HepG2 (cell line): ENCODE measurements at regions not wholly inside any gene's neighbourhood (a gene's known extent, or its start where the extent isn't known, plus 50 kb on each side); places are given as distances from the start of the nearest gene placed in this dataset.

ENCODE experiments used
- ATAC-seq: fragments of 200-7000 bp; cut with Tn5 transposase; 3 replicates; pipeline ENCODE4 v1.9.1; 2020; ENCODE audit warnings: mild to moderate bottlenecking, moderate library complexity
- BruUV-seq: library from RNA; stranded (reverse); fragments of 400-500 nt; replicated peaks from 2 replicates; lab custom pipeline; 2021; lab: Mats Ljungman, UMichigan
- CTCF ChIA-PET: fragments of 300-600 bp; formaldehyde crosslinking; extraction: SDS; loops from one replicate; lab custom pipeline; 2021; ENCODE audit warnings: low total read pairs, inconsistent platforms, low intra/inter-chr PET ratio; lab: Yijun Ruan, JAX
- POLR2A ChIA-PET: fragments of 350-600 bp; sonication (Branson Sonifier 250); formaldehyde crosslinking; loops from one replicate; lab custom pipeline; 2020; ENCODE audit warnings: antibody characterized with exemption, inconsistent platforms; lab: Yijun Ruan, JAX
- DNase-seq: peaks from one replicate; pipeline ENCODE4 v3.0.0-alpha.2; 2015; ENCODE audit warnings: low spot score
- FAIRE-seq: peaks from 3 replicates; lab custom pipeline; 2011; peaks lifted over from hg19 to GRCh38; lab: Jason Lieb, UNC
- H2AFZ ChIP-seq: one replicate; pipeline ENCODE4 v1.6.1; 2011; ENCODE audit warnings: low read length, inconsistent platforms
- H3K27ac ChIP-seq: fragments of 300-600 bp; 3 replicates; pipeline ENCODE4 v1.8.0; 2011; ENCODE audit warnings: mixed run types, mild to moderate bottlenecking, mixed read lengths, low read length, inconsistent platforms; ENCODE audit not compliant: insufficient read depth; ENCODE audit errors: extremely low read length
- H3K27me3 ChIP-seq, 2 experiments: fragments of 200-600 bp in 1 of 2; 2 replicates in 1 of 2; 3 replicates in 1 of 2; pipeline versions ENCODE4 v1.6.0 to v1.8.0; 2011; ENCODE audit warnings: low read length in 2 of 2, mild to moderate bottlenecking in 2 of 2, moderate library complexity in 2 of 2, inconsistent platforms in 1 of 2; ENCODE audit not compliant: insufficient read depth in 2 of 2, control insufficient read depth in 1 of 2
- H3K36me3 ChIP-seq, 2 experiments: fragments of 200-600 bp in 1 of 2; replicated peaks in 1 of 2; 2 replicates in 1 of 2; 3 replicates in 1 of 2; pipeline versions ENCODE4 v1.5.1 to v1.8.0; 2011; ENCODE audit warnings: low read length in 2 of 2, inconsistent platforms in 1 of 2; ENCODE audit not compliant: insufficient read depth in 2 of 2, control insufficient read depth in 1 of 2
- H3K4me1 ChIP-seq: 2 replicates; pipeline ENCODE4 v1.5.1; 2012; ENCODE audit warnings: low read length, inconsistent platforms; ENCODE audit not compliant: insufficient read depth
- H3K4me2 ChIP-seq: 2 replicates; pipeline ENCODE4 v1.6.0; 2011; ENCODE audit warnings: low read depth, low read length, inconsistent platforms
- H3K4me3 ChIP-seq, 3 experiments: fragments of 200-600 bp in 1 of 3; sonication (generic), shearing (Covaris generic) in 1 of 3; replicated peaks in 1 of 3; 2 replicates each; pipeline ENCODE4 v1.5.1; 2011 to 2016; ENCODE audit warnings: low read length in 3 of 3, inconsistent platforms in 2 of 3, low read depth in 2 of 3, mild to moderate bottlenecking in 2 of 3, control low read depth in 1 of 3, mixed read lengths in 1 of 3; ENCODE audit not compliant: insufficient read depth in 1 of 3
- H3K79me2 ChIP-seq: one replicate; pipeline ENCODE4 v1.6.1; 2011; ENCODE audit warnings: low read length, inconsistent platforms; ENCODE audit not compliant: insufficient read depth
- H3K9ac ChIP-seq: 2 replicates; pipeline ENCODE4 v1.6.0; 2011; ENCODE audit warnings: mild to moderate bottlenecking, low read depth, low read length, inconsistent platforms; ENCODE audit not compliant: insufficient read depth
- H3K9me3 ChIP-seq: 2 replicates; pipeline ENCODE4 v1.5.1; 2012; ENCODE audit warnings: mild to moderate bottlenecking, low read length
- H4K20me1 ChIP-seq: 2 replicates; pipeline ENCODE4 v1.6.0; 2011; ENCODE audit warnings: inconsistent platforms, mild to moderate bottlenecking, low read length, moderate library complexity; ENCODE audit not compliant: insufficient read depth
- MED13 ChIP-seq: sonication (generic); formaldehyde crosslinking; IDR thresholded peaks from 2 replicates; pipeline ENCODE4 v1.5.0; 2020; ENCODE audit warnings: missing genetic modification reagents
- POLR2AphosphoS5 ChIP-seq: IDR thresholded peaks from 2 replicates; pipeline ENCODE4 v1.6.1; 2012; ENCODE audit warnings: low read depth, low read length
- RXRB ChIP-seq: IDR thresholded peaks from 2 replicates; pipeline ENCODE4 v1.6.1; 2016; ENCODE audit warnings: borderline replicate concordance, missing genetic modification reagents, missing compliant biosample characterization
- SRSF1 ChIP-seq: fragments of 200-400 bp; formaldehyde crosslinking; optimal IDR thresholded peaks from 2 replicates; pipeline ENCODE3; 2017; ENCODE audit warnings: mild to moderate bottlenecking, low read depth, low read length, moderate library complexity
- TAF15 ChIP-seq: fragments of 200-400 bp; formaldehyde crosslinking; IDR thresholded peaks from one replicate; pipeline ENCODE4 v1.6.1; 2018; ENCODE audit warnings: mild to moderate bottlenecking, low read depth, low read length; ENCODE audit not compliant: poor library complexity, severe bottlenecking
- ZNF136 ChIP-seq: sonication (generic); formaldehyde crosslinking; IDR thresholded peaks from 2 replicates; pipeline ENCODE4 v1.8.1; 2022; ENCODE audit warnings: low read depth, mild to moderate bottlenecking, moderate library complexity, missing genetic modification reagents
- ZNF333 ChIP-seq: sonication (generic); formaldehyde crosslinking; IDR thresholded peaks from 2 replicates; pipeline ENCODE4 v1.4.0; 2020; ENCODE audit warnings: mild to moderate bottlenecking, missing genetic modification reagents, borderline replicate concordance
- ZNF33A ChIP-seq: sonication (generic); formaldehyde crosslinking; IDR thresholded peaks from 2 replicates; pipeline ENCODE4 v1.5.1; 2020; ENCODE audit warnings: missing genetic modification reagents, mild to moderate bottlenecking, moderate library complexity, borderline replicate concordance
- ZNF605 ChIP-seq: sonication (generic); formaldehyde crosslinking; IDR thresholded peaks from 2 replicates; pipeline ENCODE4 v1.8.0; 2022; ENCODE audit warnings: mild to moderate bottlenecking, missing genetic modification reagents
- WGBS: methylation state at CpG from one replicate; pipeline ENCODE4 v1.1.6; 2017; ENCODE audit warnings: low lambda C conversion rate; 5-methylcytosine and 5-hydroxymethylcytosine counted together
- in situ Hi-C: cut with HindIII; loops from 2 replicates; pipeline ENCODE4 v1.10.0; 2017; ENCODE audit warnings: low pct_unique_long_range_greater_than_20kb; ENCODE audit not compliant: extremely low pct_ligation_motif_present
- intact Hi-C: fragments of 100-400 bp; cut with micrococcal nuclease; formaldehyde crosslinking; loops from one replicate; pipeline ENCODE4 v1.10.0; 2022; ENCODE audit not compliant: unreplicated experiment
- TF ChIP-seq, protein P1 (sequence below): sonication (generic); formaldehyde crosslinking; conservative IDR thresholded peaks from 2 replicates; pipeline ENCODE4 v1.8.1; 2023; ENCODE audit warnings: missing genetic modification reagents

DNA sequence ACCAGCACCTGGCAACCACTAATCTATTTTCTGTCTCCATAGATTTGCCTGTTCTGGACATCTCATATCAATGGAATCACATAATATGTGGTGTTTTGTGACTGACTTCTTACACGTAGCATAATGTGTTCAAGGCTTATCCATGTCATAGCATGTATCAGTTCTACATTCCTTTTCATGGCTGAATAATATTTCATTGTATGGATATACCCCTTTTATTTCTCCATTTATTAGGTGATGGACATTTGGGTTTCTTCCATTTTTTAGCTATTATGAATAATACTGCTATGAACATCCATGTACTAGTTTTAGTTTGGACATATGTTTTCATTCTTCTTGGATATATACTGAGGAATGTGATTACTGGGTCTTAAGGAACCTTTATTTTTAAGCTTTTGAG is 78.0 kb upstream of the OLIG2 start:
- 0% methylated on average over 1 of the region's 1 CpG for WGBS
- H3K9ac ChIP-seq: no peak overlapping the region
- ChIA-PET POLR2A (no interaction called here), CTCF (no interaction called here)
- DNase-seq (no peak), FAIRE-seq (no peak)
- no peaks in the 10 kb centered on the region for H3K36me3 ChIP-seq
- no peaks in the 10 kb centered on the region for H3K4me1 ChIP-seq
- intact Hi-C loops: no loop called here
- no peak overlapping the region for H3K4me2 ChIP-seq
- H3K27ac ChIP-seq: no peak overlapping the region
- no peak overlapping the region for H2AFZ ChIP-seq
- no peak overlapping the region for H3K4me3 ChIP-seq
- H3K9me3 ChIP-seq: no peaks in the 10 kb centered on the region
- no TSS peak for BruUV-seq
- no peaks in the 10 kb centered on the region for H3K79me2 ChIP-seq
- H3K27me3 ChIP-seq: peaks cover 3 to 26% of the 10 kb centered on the region in 2 experiments; a peak in 3 of 5 replicates
- in situ Hi-C loops: no loop called here
- TF ChIP-seq TAF15: no peak
- no peak for TF ChIP-seq SRSF1
- no peak for TF ChIP-seq ZNF136 (CRISPR knock-in tag)
- TF ChIP-seq POLR2AphosphoS5: no peak
- TF ChIP-seq ZNF33A (CRISPR knock-in tag): no peak
- TF ChIP-seq ZNF605 (CRISPR knock-in tag): no peak
- TF ChIP-seq, all 625 proteins: peak for 0
- H4K20me1 ChIP-seq: no peaks in the 10 kb centered on the region
- no peak for ATAC-seq

DNA sequence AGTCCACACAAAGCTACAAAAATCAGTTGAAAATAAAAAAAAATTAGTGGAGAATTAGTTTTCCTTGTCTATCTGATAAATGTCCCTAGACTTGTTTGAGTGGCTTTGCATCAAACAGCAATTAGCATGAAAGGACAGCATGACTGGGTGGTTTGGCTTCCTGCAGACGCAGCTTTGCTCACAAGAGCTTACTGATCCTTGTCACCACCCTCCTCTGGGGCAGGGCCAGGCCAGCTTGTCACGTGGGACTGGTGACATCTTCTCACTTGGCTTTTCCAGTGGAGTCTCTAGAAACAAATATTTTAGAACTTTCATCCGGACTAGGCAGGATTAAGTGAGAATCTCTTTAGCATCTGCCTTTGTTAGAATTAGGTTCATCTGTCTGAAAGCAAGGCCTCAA is 76.0 kb upstream of the OLIG2 start:
- no peaks in the 10 kb centered on the region for H3K36me3 ChIP-seq
- no peak overlapping the region for H2AFZ ChIP-seq
- no peaks in the 10 kb centered on the region for H3K9me3 ChIP-seq
- 0% methylated on average over 2 of the region's 3 CpGs for WGBS
- TF ChIP-seq RXRB (CRISPR knock-in tag) (no peak), MED13 (CRISPR knock-in tag) (no peak), ZNF333 (CRISPR knock-in tag) (no peak)
- TF ChIP-seq, protein P1, sequence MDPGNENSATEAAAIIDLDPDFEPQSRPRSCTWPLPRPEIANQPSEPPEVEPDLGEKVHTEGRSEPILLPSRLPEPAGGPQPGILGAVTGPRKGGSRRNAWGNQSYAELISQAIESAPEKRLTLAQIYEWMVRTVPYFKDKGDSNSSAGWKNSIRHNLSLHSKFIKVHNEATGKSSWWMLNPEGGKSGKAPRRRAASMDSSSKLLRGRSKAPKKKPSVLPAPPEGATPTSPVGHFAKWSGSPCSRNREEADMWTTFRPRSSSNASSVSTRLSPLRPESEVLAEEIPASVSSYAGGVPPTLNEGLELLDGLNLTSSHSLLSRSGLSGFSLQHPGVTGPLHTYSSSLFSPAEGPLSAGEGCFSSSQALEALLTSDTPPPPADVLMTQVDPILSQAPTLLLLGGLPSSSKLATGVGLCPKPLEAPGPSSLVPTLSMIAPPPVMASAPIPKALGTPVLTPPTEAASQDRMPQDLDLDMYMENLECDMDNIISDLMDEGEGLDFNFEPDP (CRISPR knock-in tag): no peak
- BruUV-seq: no TSS peak
- no peak overlapping the region for H3K9ac ChIP-seq
- POLR2A ChIA-PET: interaction anchor here (0.9 kb wide), 1 partner anchor 10 kb away, joined by 3 read pairs; no protein-coding TSS in a partner anchor
- H4K20me1 ChIP-seq: no peaks in the 10 kb centered on the region
- H3K4me1 ChIP-seq: no peaks in the 10 kb centered on the region
- peaks cover 4 to 38% of the 10 kb centered on the region in 2 experiments; a peak in 3 of 5 replicates for H3K27me3 ChIP-seq
- H3K4me2 ChIP-seq: no peak overlapping the region
- in situ Hi-C loops: no loop called here
- H3K4me3 ChIP-seq: no peak overlapping the region
- CTCF ChIA-PET: no interaction called here
- no peak overlapping the region for H3K27ac ChIP-seq
- ATAC-seq (no peak), DNase-seq (no peak), FAIRE-seq (no peak)
- H3K79me2 ChIP-seq: no peaks in the 10 kb centered on the region
- intact Hi-C loops: no loop called here
